Globus pallidus (tissue), 1 donor: ENCODE measurements at regions not wholly inside any gene's neighbourhood (a gene's known extent, or its start where the extent isn't known, plus 50 kb on each side); places are given as distances from the start of the nearest gene placed in this dataset.

Experiments
- DNase-seq: peaks from one replicate; pipeline ENCODE4 v3.0.0-alpha.2; 2015; ENCODE audit warnings: low spot score

GRCh38 chr13:21757763-21758162 lies 86.9 kb downstream of the FGF9 start:
- no peak for DNase-seq

GRCh38 chr13:21758441-21758840 lies 87.6 kb downstream of the FGF9 start:
- no peak for DNase-seq

GRCh38 chr13:21759463-21759862 lies 88.6 kb downstream of the FGF9 start:
- no peak for DNase-seq

- DNase-seq, result no peak
These were observed 89.0 kb downstream of the FGF9 start for GRCh38 chr13:21759911-21760310.

GRCh38 chr13:21761770-21762169 lies 90.9 kb downstream of the FGF9 start:
- DNase-seq, result no peak

- DNase-seq, result no peak
These were observed 91.6 kb downstream of the FGF9 start for GRCh38 chr13:21762512-21762911.

GRCh38 chr13:21767032-21767431 lies 96.2 kb downstream of the FGF9 start:
- DNase-seq, result no peak

- no peak for DNase-seq
These were observed 100.2 kb downstream of the FGF9 start for GRCh38 chr13:21771075-21771474.

- DNase-seq, result no peak
These were observed 106.3 kb downstream of the FGF9 start for GRCh38 chr13:21777166-21777565.

GRCh38 chr13:21777813-21778212 lies 106.9 kb downstream of the FGF9 start:
- DNase-seq, result no peak

- no peak for DNase-seq
These were observed 111.9 kb downstream of the FGF9 start for GRCh38 chr13:21782736-21783135.

- DNase-seq, result no peak
These were observed 115.1 kb downstream of the FGF9 start for GRCh38 chr13:21785990-21786389.

GRCh38 chr13:21796066-21796465 lies 125.2 kb downstream of the FGF9 start:
- no peak for DNase-seq

GRCh38 chr13:21796775-21797514 lies 126.1 kb downstream of the FGF9 start:
- no peak for DNase-seq

- DNase-seq, result no peak
These were observed 126.9 kb downstream of the FGF9 start for GRCh38 chr13:21797736-21798135.

- no peak for DNase-seq
These were observed 127.3 kb downstream of the FGF9 start for GRCh38 chr13:21798181-21798580.

- DNase-seq, result no peak
These were observed 128.8 kb downstream of the FGF9 start for GRCh38 chr13:21799671-21800070.

GRCh38 chr13:21800837-21801616 lies 130.2 kb downstream of the FGF9 start:
- no peak for DNase-seq

GRCh38 chr13:21805733-21806132 lies 134.9 kb downstream of the FGF9 start:
- no peak for DNase-seq

- no peak for DNase-seq
These were observed 141.3 kb downstream of the FGF9 start for GRCh38 chr13:21812192-21812626.

GRCh38 chr13:21813110-21813509 lies 142.2 kb downstream of the FGF9 start:
- no peak for DNase-seq

- no peak for DNase-seq
These were observed 143.0 kb downstream of the FGF9 start for GRCh38 chr13:21813844-21814243.

- DNase-seq, result no peak
These were observed 143.7 kb downstream of the FGF9 start for GRCh38 chr13:21814604-21815003.
